H1 (cell line): ENCODE measurements at regions not wholly inside any gene's neighbourhood (a gene's known extent, or its start where the extent isn't known, plus 50 kb on each side); places are given as distances from the start of the nearest gene placed in this dataset.

Source experiments
- CTCF ChIA-PET: fragments of 300-600 bp; sonication (Branson Sonifier 250); formaldehyde crosslinking; loops from one replicate; lab custom pipeline; 2021; ENCODE audit not compliant: partially characterized antibody; lab: Charles Lee
- POLR2A ChIA-PET: fragments of 300-600 bp; sonication (Branson Sonifier 250); formaldehyde crosslinking; loops from one replicate; lab custom pipeline; 2021; ENCODE audit warnings: inconsistent platforms; ENCODE audit not compliant: partially characterized antibody; lab: Charles Lee
- DNase-seq, 2 experiments: peaks; one replicate each; pipeline versions ENCODE4 v3.0.0 to v3.0.0-alpha.2; 2010 to 2022; ENCODE audit warnings: low spot score in 2 of 2, low read depth in 1 of 2, mixed read lengths in 1 of 2
- FAIRE-seq: peaks from 2 replicates; lab custom pipeline; 2011; peaks lifted over from hg19 to GRCh38; lab: Jason Lieb, UNC
- H2AFZ ChIP-seq: 2 replicates; pipeline ENCODE4 v1.8.1; 2012; ENCODE audit warnings: low read length, inconsistent platforms
- H2AK5ac ChIP-seq: 2 replicates; pipeline ENCODE4 v1.6.1; 2013; ENCODE audit warnings: low read depth, low read length
- H2BK120ac ChIP-seq: replicated peaks from 2 replicates; pipeline ENCODE3; 2013; ENCODE audit warnings: low read depth, low read length, inconsistent platforms
- H2BK12ac ChIP-seq: 2 replicates; pipeline ENCODE4 v1.6.1; 2013; ENCODE audit warnings: low read depth, low read length
- H2BK15ac ChIP-seq: 2 replicates; pipeline ENCODE4 v1.6.1; 2013; ENCODE audit warnings: low read length
- H2BK20ac ChIP-seq: 2 replicates; pipeline ENCODE4 v1.6.1; 2013; ENCODE audit warnings: low read length
- H2BK5ac ChIP-seq: 2 replicates; pipeline ENCODE4 v1.6.1; 2013; ENCODE audit warnings: low read depth, low read length
- H3K14ac ChIP-seq: 2 replicates; pipeline ENCODE4 v1.6.1; 2013; ENCODE audit warnings: inconsistent platforms; ENCODE audit not compliant: insufficient read length
- H3K18ac ChIP-seq: 2 replicates; pipeline ENCODE4 v1.6.1; 2013; ENCODE audit warnings: low read length; ENCODE audit errors: extremely low read depth
- H3K23ac ChIP-seq: 2 replicates; pipeline ENCODE4 v1.6.1; 2013; ENCODE audit warnings: inconsistent platforms; ENCODE audit not compliant: insufficient read length
- H3K23me2 ChIP-seq: 2 replicates; pipeline ENCODE4 v1.6.1; 2013; ENCODE audit warnings: low read depth, low read length
- H3K27ac ChIP-seq: 2 replicates; pipeline ENCODE4 v1.6.1; 2011; ENCODE audit warnings: low read depth, low read length, inconsistent platforms
- H3K27me3 ChIP-seq, 4 experiments: replicated peaks in 1 of 4; 1 replicate in 1 of 4; 2 replicates in 3 of 4; pipeline versions ENCODE4 v1.6.1 to v1.8.1; 2011 to 2013; ENCODE audit warnings: low read length in 3 of 4, mild to moderate bottlenecking in 3 of 4, inconsistent platforms in 2 of 4, mixed read lengths in 2 of 4, moderate library complexity in 1 of 4; ENCODE audit not compliant: control insufficient read depth in 3 of 4, insufficient read depth in 3 of 4; ENCODE audit errors: extremely low read depth in 1 of 4
- H3K36me3 ChIP-seq, 4 experiments: 2 replicates each; pipeline versions ENCODE4 v1.6.1 to v1.8.1; 2011 to 2013; ENCODE audit warnings: mild to moderate bottlenecking in 4 of 4, low read length in 3 of 4, moderate library complexity in 2 of 4, control low read depth in 1 of 4, inconsistent platforms in 1 of 4; ENCODE audit not compliant: insufficient read depth in 4 of 4, control insufficient read depth in 2 of 4
- H3K4ac ChIP-seq: replicated peaks from 2 replicates; pipeline ENCODE3; 2013; ENCODE audit warnings: low read length, low read depth, mixed read lengths, inconsistent platforms; ENCODE audit not compliant: insufficient read length
- H3K4me1 ChIP-seq, 4 experiments: replicated peaks in 1 of 4; 1 replicate in 1 of 4; 2 replicates in 3 of 4; pipeline versions ENCODE4 v1.6.1 to v1.8.1; 2011 to 2013; ENCODE audit warnings: low read length in 3 of 4, inconsistent platforms in 2 of 4, mixed read lengths in 1 of 4; ENCODE audit not compliant: insufficient read depth in 4 of 4, control insufficient read depth in 3 of 4
- H3K4me2 ChIP-seq, 2 experiments: 2 replicates each; pipeline versions ENCODE4 v1.6.1 to v1.8.1; 2011 to 2013; ENCODE audit warnings: low read depth in 2 of 2, low read length in 2 of 2, control low read depth in 1 of 2, inconsistent platforms in 1 of 2, mild to moderate bottlenecking in 1 of 2; ENCODE audit not compliant: insufficient read depth in 1 of 2
- H3K4me3 ChIP-seq, 4 experiments: fragments of 200-600, 300-600 bp in 1 of 4; sonication (generic), shearing (Covaris generic), sonication (Bioruptor Twin) in 1 of 4; 2 replicates each; pipeline versions ENCODE4 v1.5.1 to v1.8.1; 2011 to 2016; ENCODE audit warnings: low read length in 4 of 4, low read depth in 3 of 4, control low read depth in 2 of 4, inconsistent platforms in 2 of 4, mild to moderate bottlenecking in 2 of 4, mixed read lengths in 1 of 4, moderate library complexity in 1 of 4; ENCODE audit not compliant: insufficient read depth in 2 of 4; ENCODE audit errors: extremely low read depth in 1 of 4
- H3K56ac ChIP-seq: replicated peaks from 2 replicates; pipeline ENCODE3; 2013; ENCODE audit warnings: low read depth, mild to moderate bottlenecking, mixed read lengths, low read length, inconsistent platforms; ENCODE audit not compliant: insufficient read length
- H3K79me1 ChIP-seq: 2 replicates; pipeline ENCODE4 v1.6.1; 2013; ENCODE audit warnings: low read depth, low read length, control low read depth
- H3K79me2 ChIP-seq, 2 experiments: 2 replicates each; pipeline versions ENCODE4 v1.6.1 to v1.8.1; 2012 to 2013; ENCODE audit warnings: low read length in 2 of 2, mild to moderate bottlenecking in 2 of 2, inconsistent platforms in 1 of 2; ENCODE audit not compliant: insufficient read depth in 2 of 2, control insufficient read depth in 1 of 2
- H3K9ac ChIP-seq, 4 experiments: replicated peaks in 1 of 4; 1 replicate in 1 of 4; 2 replicates in 3 of 4; pipeline versions ENCODE4 v1.6.1 to v1.8.1; 2011 to 2013; ENCODE audit warnings: low read depth in 3 of 4, low read length in 3 of 4, control low read depth in 2 of 4, mild to moderate bottlenecking in 2 of 4, moderate library complexity in 2 of 4, inconsistent platforms in 1 of 4; ENCODE audit errors: extremely low read depth in 1 of 4
- H3K9me3 ChIP-seq, 2 experiments: 2 replicates each; pipeline versions ENCODE4 v1.6.1 to v1.8.1; 2012 to 2013; ENCODE audit warnings: mild to moderate bottlenecking in 2 of 2, moderate library complexity in 2 of 2, control low read depth in 1 of 2, inconsistent platforms in 1 of 2, low read depth in 1 of 2, low read length in 1 of 2, mixed read lengths in 1 of 2; ENCODE audit not compliant: insufficient read depth in 2 of 2
- H4K20me1 ChIP-seq, 2 experiments: replicated peaks in 1 of 2; 2 replicates each; pipeline versions ENCODE3 to v1.8.1; 2011 to 2013; ENCODE audit warnings: inconsistent platforms in 2 of 2, low read length in 2 of 2, mild to moderate bottlenecking in 1 of 2; ENCODE audit not compliant: insufficient read depth in 2 of 2, control insufficient read depth in 1 of 2
- H4K5ac ChIP-seq: 2 replicates; pipeline ENCODE4 v1.6.1; 2013; ENCODE audit warnings: low read length, low read depth, mixed read lengths, inconsistent platforms; ENCODE audit not compliant: insufficient read length
- H4K8ac ChIP-seq: 2 replicates; pipeline ENCODE4 v1.8.0; 2013; ENCODE audit warnings: mild to moderate bottlenecking, moderate library complexity, low read length, inconsistent platforms; ENCODE audit not compliant: insufficient read depth; ENCODE audit errors: extremely low read depth
- H4K91ac ChIP-seq: replicated peaks from 2 replicates; pipeline ENCODE3; 2013; ENCODE audit warnings: low read length, mixed read lengths, inconsistent platforms; ENCODE audit not compliant: insufficient read length
- BRCA1 ChIP-seq: IDR thresholded peaks from 2 replicates; pipeline ENCODE4 v1.6.1; 2012; ENCODE audit warnings: low read depth, low read length, improper control_type of control experiment
- EZH2 ChIP-seq: fragments of 200-600 bp; sonication (generic); IDR thresholded peaks from 2 replicates; pipeline ENCODE4 v1.7.1; 2012; ENCODE audit warnings: low read depth, mild to moderate bottlenecking, moderate library complexity, low read length, inconsistent platforms; ENCODE audit not compliant: severe bottlenecking
- GABPA ChIP-seq: IDR thresholded peaks from 2 replicates; pipeline ENCODE4 v1.6.1; 2011; ENCODE audit warnings: mild to moderate bottlenecking, low read length, moderate library complexity, borderline replicate concordance; ENCODE audit not compliant: insufficient read depth
- KDM5A ChIP-seq: fragments of 200-600 bp; IDR thresholded peaks from 2 replicates; pipeline ENCODE4 v1.7.1; 2012; ENCODE audit warnings: mild to moderate bottlenecking, low read length, inconsistent platforms, mixed read lengths
- NRF1 ChIP-seq: IDR thresholded peaks from 2 replicates; pipeline ENCODE4 v1.6.1; 2011; ENCODE audit warnings: mild to moderate bottlenecking, low read depth, low read length, improper control_type of control experiment
- RFX5 ChIP-seq: IDR thresholded peaks from 2 replicates; pipeline ENCODE4 v1.6.1; 2011; ENCODE audit warnings: low read depth, low read length, improper control_type of control experiment, borderline replicate concordance
- SIRT6 ChIP-seq: IDR thresholded peaks from one replicate; pipeline ENCODE4 v1.7.1; 2012; ENCODE audit warnings: low read length, inconsistent platforms
- SP1 ChIP-seq: IDR thresholded peaks from 2 replicates; pipeline ENCODE4 v1.6.1; 2011; ENCODE audit warnings: low read depth, low read length
- TCF12 ChIP-seq: IDR thresholded peaks from 2 replicates; pipeline ENCODE4 v1.6.1; 2011; ENCODE audit warnings: low read depth, mild to moderate bottlenecking, low read length
- ZNF274 ChIP-seq: IDR thresholded peaks from 2 replicates; pipeline ENCODE4 v1.7.0; 2012; ENCODE audit warnings: low read length, borderline replicate concordance; ENCODE audit errors: extremely low read depth
- WGBS, 2 experiments: shearing (Covaris generic) in 1 of 2; methylation state at CpG; one replicate each; pipeline versions ENCODE4 v1.1.6 to v1.1.7; 2013 to 2015; ENCODE audit warnings: low lambda C conversion rate in 2 of 2, mixed read lengths in 2 of 2, inconsistent platforms in 1 of 2, low coverage in 1 of 2, missing lambda C conversion rate in 1 of 2; ENCODE audit not compliant: insufficient replicate concordance in 2 of 2, insufficient coverage in 1 of 2, insufficient read length in 1 of 2; ENCODE audit errors: extremely low coverage in 1 of 2, missing lambda C conversion rate in 1 of 2; 5-methylcytosine and 5-hydroxymethylcytosine counted together
- TF ChIP-seq, protein P1 (sequence below): IDR thresholded peaks from 2 replicates; pipeline ENCODE4 v1.6.1; 2012; ENCODE audit warnings: low read length, inconsistent platforms
- TF ChIP-seq, protein P2 (sequence below): IDR thresholded peaks from 2 replicates; pipeline ENCODE4 v1.6.1; 2012; ENCODE audit warnings: inconsistent platforms

DNA sequence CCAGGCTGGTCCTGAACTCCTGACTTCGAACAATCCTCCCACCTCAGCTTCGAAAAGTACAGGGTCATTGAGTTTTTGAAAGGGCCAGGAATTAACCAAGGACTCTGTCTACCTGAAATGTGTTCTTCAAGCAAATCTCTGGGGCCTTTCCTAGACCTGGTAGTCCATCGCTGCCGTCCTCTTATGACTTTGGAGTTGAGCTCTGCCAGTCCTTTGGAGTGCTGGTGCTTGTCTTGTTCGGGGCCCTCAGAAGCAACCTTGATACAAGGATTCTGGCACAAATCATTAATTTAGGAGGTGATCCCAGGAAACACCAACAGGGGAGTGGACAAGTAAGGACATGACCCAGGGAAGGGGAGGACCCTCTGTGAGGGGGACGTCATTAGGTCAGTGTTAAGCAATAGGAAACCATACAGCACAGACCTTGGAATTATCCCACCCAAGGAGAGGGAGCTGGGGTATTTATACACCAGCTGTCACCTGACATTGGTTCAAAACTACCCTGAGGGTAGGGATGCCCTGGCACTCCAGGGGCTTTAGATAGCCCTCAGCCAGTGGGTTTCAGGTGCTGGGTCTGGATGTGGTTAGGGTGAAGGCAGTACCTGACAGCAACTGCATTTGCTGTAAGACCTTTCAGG, 187.2 kb downstream of the FOXL1 start:
- Histone ChIP-seq H3K4ac (no peak overlapping the region), H3K9me3 (no peaks in the 10 kb centered on the region), H4K20me1 (no peaks in the 10 kb centered on the region), H4K91ac (no peak overlapping the region), H3K79me2 (no peaks in the 10 kb centered on the region), H2AFZ (no peak overlapping the region), H2BK5ac (no peak overlapping the region), H3K27me3 (peaks cover 0 to 2% (median 0%) of the 10 kb centered on the region in 4 experiments; a peak in 3 of 7 replicates), H3K27ac (no peak overlapping the region), H2BK120ac (no peak overlapping the region), H3K4me1 (peaks cover 1 to 5% (median 3%) of the 10 kb centered on the region in 4 experiments; a peak in 5 of 7 replicates), H2AK5ac (no peak overlapping the region), H3K79me1 (no peaks in the 10 kb centered on the region), H2BK15ac (no peak overlapping the region), H3K4me3 (no peak overlapping the region), H3K9ac (no peak overlapping the region), H4K5ac (no peak overlapping the region), H3K18ac (no peak overlapping the region), H2BK20ac (no peak overlapping the region), H3K36me3 (no peaks in the 10 kb centered on the region), H3K23me2 (no peaks in the 10 kb centered on the region), H3K56ac (no peak overlapping the region), H4K8ac (no peak overlapping the region), H3K23ac (no peak overlapping the region), H3K4me2 (no peak overlapping the region), H3K14ac (no peak overlapping the region), H2BK12ac (no peak overlapping the region)
- no peak for DNase-seq
- CTCF ChIA-PET = interaction anchor here (0.6 to 4.0 kb wide), 5 partner anchors 8 to 192 kb away, joined by 3 to 16 read pairs (median 3); no protein-coding TSS in a partner anchor
- 84% methylated on average over 6 of the region's 6 CpGs; no CpG with 5 or more reads in 1 of the 2 experiments for WGBS, 2 experiments
- TF ChIP-seq ZNF274 = no peak
- no peak for TF ChIP-seq BRCA1
- TF ChIP-seq, protein P1, sequence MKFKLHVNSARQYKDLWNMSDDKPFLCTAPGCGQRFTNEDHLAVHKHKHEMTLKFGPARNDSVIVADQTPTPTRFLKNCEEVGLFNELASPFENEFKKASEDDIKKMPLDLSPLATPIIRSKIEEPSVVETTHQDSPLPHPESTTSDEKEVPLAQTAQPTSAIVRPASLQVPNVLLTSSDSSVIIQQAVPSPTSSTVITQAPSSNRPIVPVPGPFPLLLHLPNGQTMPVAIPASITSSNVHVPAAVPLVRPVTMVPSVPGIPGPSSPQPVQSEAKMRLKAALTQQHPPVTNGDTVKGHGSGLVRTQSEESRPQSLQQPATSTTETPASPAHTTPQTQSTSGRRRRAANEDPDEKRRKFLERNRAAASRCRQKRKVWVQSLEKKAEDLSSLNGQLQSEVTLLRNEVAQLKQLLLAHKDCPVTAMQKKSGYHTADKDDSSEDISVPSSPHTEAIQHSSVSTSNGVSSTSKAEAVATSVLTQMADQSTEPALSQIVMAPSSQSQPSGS = no peak
- TF ChIP-seq, protein P2, sequence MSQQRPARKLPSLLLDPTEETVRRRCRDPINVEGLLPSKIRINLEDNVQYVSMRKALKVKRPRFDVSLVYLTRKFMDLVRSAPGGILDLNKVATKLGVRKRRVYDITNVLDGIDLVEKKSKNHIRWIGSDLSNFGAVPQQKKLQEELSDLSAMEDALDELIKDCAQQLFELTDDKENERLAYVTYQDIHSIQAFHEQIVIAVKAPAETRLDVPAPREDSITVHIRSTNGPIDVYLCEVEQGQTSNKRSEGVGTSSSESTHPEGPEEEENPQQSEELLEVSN = no peak
- TF ChIP-seq RFX5 = no peak
- TF ChIP-seq SP1 = no peak
- no peak for TF ChIP-seq KDM5A
- TF ChIP-seq TCF12 = no peak
- TF ChIP-seq SIRT6 = no peak
- no peak for TF ChIP-seq EZH2
- no peak for TF ChIP-seq GABPA
- TF ChIP-seq NRF1 = no peak
- no peak for FAIRE-seq
- POLR2A ChIA-PET = no interaction called here
